ENCODE measurements at regions not wholly inside any gene's neighbourhood (a gene's known extent, or its start where the extent isn't known, plus 50 kb on each side); places are given as distances from the start of the nearest gene placed in this dataset.

DNA sequence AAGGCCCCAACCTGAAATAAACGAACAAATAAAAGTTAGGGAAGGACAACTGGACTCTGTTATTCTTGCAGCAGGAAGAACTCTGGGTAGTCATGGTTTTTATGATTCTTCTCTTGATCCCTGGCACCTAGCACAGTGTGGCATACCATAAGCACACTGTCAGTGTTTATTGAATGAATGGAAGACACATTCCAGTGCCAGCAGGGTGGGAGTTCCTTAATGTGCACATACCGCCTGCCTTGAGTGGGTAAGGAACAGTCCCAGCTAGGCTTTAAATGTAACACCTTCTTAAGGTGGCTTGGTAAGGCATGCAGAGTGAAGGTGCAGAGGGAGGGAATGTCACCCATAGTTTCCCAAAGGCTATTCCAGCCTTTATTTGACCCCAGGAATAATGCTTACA is 162.9 kb upstream of the CEP162 start:
- TF ChIP-seq, protein P1, sequence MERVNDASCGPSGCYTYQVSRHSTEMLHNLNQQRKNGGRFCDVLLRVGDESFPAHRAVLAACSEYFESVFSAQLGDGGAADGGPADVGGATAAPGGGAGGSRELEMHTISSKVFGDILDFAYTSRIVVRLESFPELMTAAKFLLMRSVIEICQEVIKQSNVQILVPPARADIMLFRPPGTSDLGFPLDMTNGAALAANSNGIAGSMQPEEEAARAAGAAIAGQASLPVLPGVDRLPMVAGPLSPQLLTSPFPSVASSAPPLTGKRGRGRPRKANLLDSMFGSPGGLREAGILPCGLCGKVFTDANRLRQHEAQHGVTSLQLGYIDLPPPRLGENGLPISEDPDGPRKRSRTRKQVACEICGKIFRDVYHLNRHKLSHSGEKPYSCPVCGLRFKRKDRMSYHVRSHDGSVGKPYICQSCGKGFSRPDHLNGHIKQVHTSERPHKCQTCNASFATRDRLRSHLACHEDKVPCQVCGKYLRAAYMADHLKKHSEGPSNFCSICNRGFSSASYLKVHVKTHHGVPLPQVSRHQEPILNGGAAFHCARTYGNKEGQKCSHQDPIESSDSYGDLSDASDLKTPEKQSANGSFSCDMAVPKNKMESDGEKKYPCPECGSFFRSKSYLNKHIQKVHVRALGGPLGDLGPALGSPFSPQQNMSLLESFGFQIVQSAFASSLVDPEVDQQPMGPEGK (tag by site-specific recombination; IDR thresholded peaks at IDR 0.05), result no peak
- TF ChIP-seq, protein P2, sequence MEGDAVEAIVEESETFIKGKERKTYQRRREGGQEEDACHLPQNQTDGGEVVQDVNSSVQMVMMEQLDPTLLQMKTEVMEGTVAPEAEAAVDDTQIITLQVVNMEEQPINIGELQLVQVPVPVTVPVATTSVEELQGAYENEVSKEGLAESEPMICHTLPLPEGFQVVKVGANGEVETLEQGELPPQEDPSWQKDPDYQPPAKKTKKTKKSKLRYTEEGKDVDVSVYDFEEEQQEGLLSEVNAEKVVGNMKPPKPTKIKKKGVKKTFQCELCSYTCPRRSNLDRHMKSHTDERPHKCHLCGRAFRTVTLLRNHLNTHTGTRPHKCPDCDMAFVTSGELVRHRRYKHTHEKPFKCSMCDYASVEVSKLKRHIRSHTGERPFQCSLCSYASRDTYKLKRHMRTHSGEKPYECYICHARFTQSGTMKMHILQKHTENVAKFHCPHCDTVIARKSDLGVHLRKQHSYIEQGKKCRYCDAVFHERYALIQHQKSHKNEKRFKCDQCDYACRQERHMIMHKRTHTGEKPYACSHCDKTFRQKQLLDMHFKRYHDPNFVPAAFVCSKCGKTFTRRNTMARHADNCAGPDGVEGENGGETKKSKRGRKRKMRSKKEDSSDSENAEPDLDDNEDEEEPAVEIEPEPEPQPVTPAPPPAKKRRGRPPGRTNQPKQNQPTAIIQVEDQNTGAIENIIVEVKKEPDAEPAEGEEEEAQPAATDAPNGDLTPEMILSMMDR (tag by site-specific recombination; IDR thresholded peaks at IDR 0.05), result no peak
- TF ChIP-seq ZNF416 (tag by site-specific recombination; IDR thresholded peaks at IDR 0.05), result no peak
- TF ChIP-seq PRDM1 (tag by site-specific recombination; IDR thresholded peaks at IDR 0.05), result no peak
- no peak for TF ChIP-seq ZBTB1 (tag by site-specific recombination; IDR thresholded peaks at IDR 0.05)
- no peak for TF ChIP-seq ZNF350 (tag by site-specific recombination; IDR thresholded peaks at IDR 0.05)

Data from HEK293 (cell line).